ENCODE measurements at regions not wholly inside any gene's neighbourhood (a gene's known extent, or its start where the extent isn't known, plus 50 kb on each side); places are given as distances from the start of the nearest gene placed in this dataset.
"Not testable (repeated sequence)": the region's sequence is repeated elsewhere in the genome, so short reads cannot be mapped to it uniquely, and the experiment has no call there.

DNA sequence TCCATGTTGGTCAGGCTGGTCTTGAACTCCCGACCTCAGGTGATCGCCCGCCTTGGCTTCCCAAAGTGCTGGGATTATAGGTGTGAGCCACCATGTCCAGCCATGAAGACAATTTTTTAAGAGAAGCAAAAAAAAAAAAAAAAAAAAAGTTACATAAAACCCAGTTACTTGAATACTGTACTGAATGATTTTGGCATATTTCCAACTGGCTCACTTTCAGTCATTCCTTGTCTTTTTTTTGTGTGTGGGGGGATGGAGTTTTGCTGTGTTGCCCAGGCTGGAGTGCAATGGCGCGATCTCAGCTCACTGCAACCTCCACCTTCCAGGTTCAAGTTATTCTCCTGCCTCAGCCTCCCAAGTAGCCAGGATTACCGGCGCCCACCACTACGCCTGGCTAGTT, 345.5 kb downstream of the SOX4 start:
- not testable (repeated sequence) for DNase-seq; H3K27me3 ChIP-seq (ENCODE audit: control insufficient read depth, insufficient read depth, low read length); H3K36me3 ChIP-seq (replicated peaks; ENCODE audit: control insufficient read depth, insufficient read depth, low read length); H3K4me3 ChIP-seq (ENCODE audit: insufficient read depth, low read depth, low read length)

DNA sequence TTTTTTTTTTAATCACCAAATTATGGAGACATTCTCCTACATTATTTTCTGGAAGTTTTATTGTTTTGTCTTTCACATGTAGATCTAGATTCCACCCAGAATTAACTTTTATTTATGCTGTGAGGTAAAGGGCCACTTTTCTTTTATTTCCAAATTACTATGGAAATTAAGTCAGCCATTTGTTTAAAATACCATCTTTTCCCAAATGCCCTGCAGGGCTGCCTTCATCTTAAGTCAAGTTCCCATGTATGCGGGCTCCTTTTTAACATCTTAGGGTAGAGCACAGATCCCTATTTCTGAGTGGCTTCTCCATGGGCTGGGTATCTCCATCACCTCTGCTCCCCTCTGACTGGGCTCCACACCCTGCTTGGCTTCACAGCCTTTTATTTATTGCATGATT, 348.4 kb downstream of the SOX4 start:
- no peak overlapping the region for H3K4me3 ChIP-seq (ENCODE audit: insufficient read depth, low read depth, low read length)
- no peak for DNase-seq
- no peaks in the 10 kb centered on the region for H3K27me3 ChIP-seq (ENCODE audit: control insufficient read depth, insufficient read depth, low read length)
- no peaks in the 10 kb centered on the region for H3K36me3 ChIP-seq (replicated peaks; ENCODE audit: control insufficient read depth, insufficient read depth, low read length)

DNA sequence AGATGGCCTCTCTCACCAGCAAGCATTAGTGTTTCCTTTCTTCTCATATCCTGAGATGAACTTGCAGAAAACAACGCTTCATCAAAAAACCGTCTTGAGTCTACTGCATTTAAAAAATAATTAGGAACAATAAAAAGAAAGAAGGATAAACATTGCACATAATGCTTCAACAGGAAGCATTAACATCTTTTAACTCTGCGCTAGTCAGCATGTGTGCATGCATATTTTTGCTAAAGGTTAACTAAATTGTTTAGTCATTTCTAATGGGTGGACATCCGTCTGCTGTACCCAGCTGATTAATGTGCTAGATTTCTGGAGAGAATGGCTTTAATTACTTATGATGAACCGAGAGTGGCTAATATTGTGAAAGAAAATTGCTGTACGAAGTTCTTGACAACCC, 349.3 kb downstream of the SOX4 start:
- Histone ChIP-seq H3K4me3 (ENCODE audit: insufficient read depth, low read depth, low read length) (no peak overlapping the region), H3K36me3 (replicated peaks; ENCODE audit: control insufficient read depth, insufficient read depth, low read length) (no peaks in the 10 kb centered on the region), H3K27me3 (ENCODE audit: control insufficient read depth, insufficient read depth, low read length) (no peaks in the 10 kb centered on the region)
- DNase-seq = no peak

DNA sequence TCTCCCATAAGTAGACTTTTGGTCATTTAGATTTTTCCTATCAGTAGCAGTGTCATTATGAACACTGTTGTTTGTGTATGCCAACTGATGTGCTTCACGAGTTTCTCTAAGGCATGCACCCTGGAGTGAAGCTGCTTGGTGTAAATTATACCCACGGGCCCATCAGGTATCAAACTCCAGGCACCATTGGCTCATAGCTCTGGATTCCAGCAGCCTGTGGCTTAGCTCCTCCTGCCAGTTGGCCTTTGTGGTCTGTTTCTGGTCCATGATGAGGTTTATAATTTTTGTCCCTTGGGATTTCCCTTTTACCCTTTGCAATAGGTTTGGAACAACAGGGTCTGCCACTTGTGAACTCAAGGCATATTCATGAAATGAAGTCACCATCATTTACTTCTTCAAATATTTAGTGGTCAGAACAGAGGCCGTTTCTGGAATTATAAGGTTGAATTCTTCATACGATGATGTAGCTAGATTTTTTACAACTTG, 350.5 kb downstream of the PRL start:
- DNase-seq = no peak
- H3K4me3 ChIP-seq (ENCODE audit: insufficient read depth, low read depth, low read length) = no peak overlapping the region

DNA sequence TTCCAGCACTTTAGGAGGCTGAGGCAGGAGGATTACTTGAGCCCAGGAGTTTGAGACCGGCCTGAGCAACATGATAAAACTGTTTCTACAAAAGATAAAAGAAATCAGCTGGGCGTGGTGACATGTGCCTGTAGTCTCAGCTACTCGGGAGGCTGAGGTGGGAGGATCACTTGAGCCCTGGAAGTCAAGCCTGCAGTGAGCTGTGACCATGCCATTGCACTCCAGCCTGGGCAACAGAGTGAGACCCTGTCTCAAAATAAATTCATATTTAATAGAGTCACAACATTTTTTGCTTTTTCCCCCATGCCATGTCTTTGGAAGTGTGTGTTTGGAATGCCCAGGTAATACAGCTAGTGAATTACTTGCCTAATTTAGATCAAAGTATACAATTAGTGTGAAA, 349.6 kb downstream of the PRL start:
- not testable (repeated sequence) for H3K27me3 ChIP-seq (ENCODE audit: control insufficient read depth, insufficient read depth, low read length); H3K4me3 ChIP-seq (ENCODE audit: insufficient read depth, low read depth, low read length); H3K36me3 ChIP-seq (replicated peaks; ENCODE audit: control insufficient read depth, insufficient read depth, low read length); DNase-seq

More for the DNA sequence above, 350.5 kb downstream of the PRL start:
- Histone ChIP-seq H3K36me3 (replicated peaks; ENCODE audit: control insufficient read depth, insufficient read depth, low read length) (no peaks in the 10 kb centered on the region), H3K27me3 (ENCODE audit: control insufficient read depth, insufficient read depth, low read length) (no peaks in the 10 kb centered on the region)

DNA sequence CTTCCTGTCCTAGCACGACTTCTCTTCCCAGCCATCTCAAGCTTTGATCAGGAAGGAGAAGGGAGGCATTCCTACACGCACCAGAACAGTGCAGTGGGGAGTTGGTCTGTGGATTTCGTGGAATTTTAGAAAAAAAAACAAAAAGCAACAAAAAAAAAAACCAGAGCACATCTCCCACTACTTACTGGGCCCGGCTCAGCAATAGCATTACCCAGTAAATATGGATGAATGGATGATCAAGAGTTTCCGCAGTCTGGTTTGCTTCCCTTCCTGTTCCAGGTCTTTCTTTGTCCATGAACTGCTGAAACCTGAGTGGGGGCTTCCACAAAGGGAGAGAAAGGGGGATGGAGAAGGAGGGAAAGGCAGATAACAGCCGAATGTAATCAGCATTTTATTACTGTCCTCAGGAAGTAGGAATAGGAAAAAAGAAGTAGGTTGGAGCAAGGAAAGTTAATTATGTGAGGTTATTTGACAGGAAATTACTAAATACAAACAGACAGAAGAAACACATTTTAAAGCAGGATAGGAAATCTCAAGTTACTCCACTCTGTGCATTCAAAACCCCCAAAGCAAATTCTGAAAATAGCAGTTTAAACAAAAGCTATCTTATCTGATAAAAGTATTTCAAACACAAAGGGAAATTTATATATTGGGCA, 349.0 kb downstream of the PRL start:
- Histone ChIP-seq H3K36me3 (replicated peaks; ENCODE audit: control insufficient read depth, insufficient read depth, low read length) (no peaks in the 10 kb centered on the region), H3K4me3 (ENCODE audit: insufficient read depth, low read depth, low read length) (no peak overlapping the region), H3K27me3 (ENCODE audit: control insufficient read depth, insufficient read depth, low read length) (no peaks in the 10 kb centered on the region)
- no peak for DNase-seq

DNA sequence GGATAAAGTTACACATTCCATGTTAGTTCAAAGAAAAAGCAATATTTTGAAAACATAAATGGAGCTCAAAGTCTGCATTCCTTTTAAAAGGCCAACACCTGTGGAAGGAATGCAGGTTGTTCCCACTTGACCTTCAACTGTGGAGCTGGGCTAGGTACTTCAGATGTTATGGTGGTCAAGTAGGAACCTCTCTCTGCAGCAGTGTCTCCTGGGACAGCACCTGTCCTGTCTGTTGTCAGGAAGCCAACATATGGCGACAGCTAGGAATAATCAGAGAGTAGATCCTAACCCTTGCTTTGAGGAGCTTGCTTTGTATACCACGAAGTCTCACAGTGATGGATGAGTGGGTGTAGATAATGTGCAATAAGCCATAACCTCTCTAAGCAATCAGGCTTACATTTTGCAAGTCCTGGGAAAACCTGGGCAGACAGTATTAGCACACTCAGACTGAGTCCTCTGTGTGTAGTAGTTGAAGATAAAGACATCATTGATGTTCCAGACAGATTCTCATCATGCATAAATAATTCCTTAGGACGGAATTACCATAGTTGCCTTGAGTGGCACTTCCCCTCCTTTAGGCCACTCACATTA, 347.5 kb downstream of the PRL start:
- no peak for DNase-seq
- no peaks in the 10 kb centered on the region for H3K27me3 ChIP-seq (ENCODE audit: control insufficient read depth, insufficient read depth, low read length)
- no peak overlapping the region for H3K4me3 ChIP-seq (ENCODE audit: insufficient read depth, low read depth, low read length)
- no peaks in the 10 kb centered on the region for H3K36me3 ChIP-seq (replicated peaks; ENCODE audit: control insufficient read depth, insufficient read depth, low read length)

DNA sequence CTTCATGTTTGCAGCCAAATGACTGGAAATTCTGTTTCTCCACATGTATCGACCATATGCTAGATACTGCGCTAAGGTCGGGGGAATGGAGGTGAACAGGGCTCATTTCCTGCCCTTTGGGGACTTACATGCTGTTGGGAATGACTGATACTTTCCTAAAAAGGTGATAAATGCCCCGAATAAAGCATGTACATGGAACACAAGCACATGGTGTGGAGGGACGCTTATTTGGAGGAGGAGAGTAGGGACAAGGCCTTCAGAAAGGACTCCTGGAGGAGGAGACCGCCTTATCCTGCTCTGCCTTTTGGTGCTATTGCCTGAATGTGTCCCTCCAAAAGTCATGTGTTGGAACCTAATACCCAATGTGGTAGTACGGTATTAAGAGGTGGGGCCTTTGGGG, 344.5 kb downstream of the PRL start:
- H3K27me3 ChIP-seq (ENCODE audit: control insufficient read depth, insufficient read depth, low read length) = no peaks in the 10 kb centered on the region
- no peak for DNase-seq
- H3K4me3 ChIP-seq (ENCODE audit: insufficient read depth, low read depth, low read length) = no peak overlapping the region
- H3K36me3 ChIP-seq (replicated peaks; ENCODE audit: control insufficient read depth, insufficient read depth, low read length) = no peaks in the 10 kb centered on the region

DNA sequence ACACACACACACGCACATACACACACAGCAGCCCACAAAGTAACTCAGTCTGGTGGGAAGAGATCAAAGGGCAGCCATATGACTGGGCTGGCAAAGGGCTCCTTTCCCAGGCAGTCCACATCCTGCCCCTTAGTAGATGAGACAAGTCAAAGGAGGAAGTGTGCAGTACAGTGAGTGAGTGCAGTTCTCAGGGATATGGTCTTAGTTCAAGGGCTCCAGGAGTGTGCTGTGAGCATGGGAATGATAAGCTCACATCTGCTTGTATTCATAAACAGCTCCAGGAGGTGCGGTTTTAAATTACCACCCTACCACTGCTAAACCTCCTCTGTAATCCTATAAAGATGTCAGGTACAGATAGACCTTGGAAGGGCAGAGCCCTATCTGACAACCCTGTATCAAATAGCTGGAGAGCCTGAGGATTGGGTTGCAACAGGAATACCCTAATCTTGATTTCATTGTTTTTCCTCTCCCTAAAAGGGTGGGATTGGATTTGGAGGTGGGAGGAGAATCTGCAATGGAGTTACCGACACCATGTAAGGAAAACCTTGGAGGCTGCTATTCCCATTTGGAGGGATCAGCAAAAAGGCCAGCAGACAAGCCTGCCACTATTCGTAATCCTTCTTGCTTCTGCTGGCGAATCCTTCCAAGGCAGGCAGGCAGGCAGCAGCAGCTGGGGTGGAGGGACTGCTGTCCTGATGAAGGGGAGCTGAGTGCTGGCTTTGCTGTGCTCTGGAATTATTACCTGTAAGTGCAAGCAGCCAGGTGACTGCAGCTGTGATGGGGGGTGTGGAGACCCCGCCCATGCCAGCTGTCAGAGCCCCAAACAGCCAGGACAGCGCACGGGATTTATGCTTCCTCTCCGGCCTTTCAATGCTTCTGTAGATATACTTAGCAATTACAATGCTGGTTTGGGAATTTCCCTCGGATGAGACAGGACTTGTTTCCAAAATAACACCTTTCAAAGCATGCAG, 342.7 kb downstream of the PRL start:
- Histone ChIP-seq H3K4me3 (ENCODE audit: insufficient read depth, low read depth, low read length) (no peak overlapping the region), H3K27me3 (ENCODE audit: control insufficient read depth, insufficient read depth, low read length) (no peaks in the 10 kb centered on the region), H3K36me3 (replicated peaks; ENCODE audit: control insufficient read depth, insufficient read depth, low read length) (no peaks in the 10 kb centered on the region)
- DNase-seq = no peak

DNA sequence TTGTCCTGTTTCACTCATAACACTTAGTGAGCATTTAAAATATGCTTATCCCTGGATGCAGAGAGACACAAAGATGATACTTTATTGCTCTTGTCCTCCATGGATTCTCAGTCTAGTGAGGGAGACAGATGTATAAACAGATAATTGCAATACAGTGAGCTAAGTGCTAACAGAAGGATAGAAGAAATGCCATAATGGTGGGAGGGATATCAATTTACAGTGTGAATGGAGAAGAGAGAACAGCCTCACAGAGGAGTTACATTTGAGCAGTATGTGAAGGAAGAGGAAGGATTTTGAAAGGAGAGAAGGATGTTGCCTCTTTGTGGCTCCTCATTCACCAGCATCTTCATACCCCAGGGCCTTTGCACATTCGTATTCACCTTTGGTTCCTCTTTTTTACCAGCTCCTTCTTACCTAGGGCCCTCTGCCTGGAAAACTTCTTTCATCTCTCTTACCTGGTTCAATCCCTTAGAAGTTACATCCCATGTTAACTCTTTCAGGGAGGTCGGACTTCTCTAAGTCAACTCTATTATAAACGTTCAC, 341.7 kb downstream of the PRL start:
- no peaks in the 10 kb centered on the region for H3K27me3 ChIP-seq (ENCODE audit: control insufficient read depth, insufficient read depth, low read length)
- no peak overlapping the region for H3K4me3 ChIP-seq (ENCODE audit: insufficient read depth, low read depth, low read length)
- H3K36me3 ChIP-seq (replicated peaks; ENCODE audit: control insufficient read depth, insufficient read depth, low read length) = no peaks in the 10 kb centered on the region
- no peak for DNase-seq

DNA sequence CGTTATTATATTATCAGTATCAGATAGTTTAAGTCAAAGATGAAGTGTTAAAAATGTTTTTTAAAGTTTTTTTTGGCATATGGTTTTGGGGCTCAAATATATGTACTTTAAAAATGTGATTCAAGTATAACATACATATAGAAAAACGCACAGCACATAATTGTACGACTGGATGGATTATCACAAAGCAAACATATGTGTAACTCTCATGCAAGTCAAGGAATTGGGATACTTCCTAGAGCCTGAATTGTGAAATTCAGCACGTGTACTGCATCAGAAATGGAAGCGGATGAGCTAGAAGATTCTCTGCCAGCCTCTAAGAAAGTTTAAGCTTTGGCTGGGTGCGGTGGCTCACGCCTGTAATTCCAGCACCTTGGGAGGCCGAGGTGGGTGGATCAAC, 340.9 kb downstream of the PRL start:
- H3K36me3 ChIP-seq (replicated peaks; ENCODE audit: control insufficient read depth, insufficient read depth, low read length) = no peaks in the 10 kb centered on the region
- DNase-seq = no peak
- no peak overlapping the region for H3K4me3 ChIP-seq (ENCODE audit: insufficient read depth, low read depth, low read length)
- H3K27me3 ChIP-seq (ENCODE audit: control insufficient read depth, insufficient read depth, low read length) = no peaks in the 10 kb centered on the region

DNA sequence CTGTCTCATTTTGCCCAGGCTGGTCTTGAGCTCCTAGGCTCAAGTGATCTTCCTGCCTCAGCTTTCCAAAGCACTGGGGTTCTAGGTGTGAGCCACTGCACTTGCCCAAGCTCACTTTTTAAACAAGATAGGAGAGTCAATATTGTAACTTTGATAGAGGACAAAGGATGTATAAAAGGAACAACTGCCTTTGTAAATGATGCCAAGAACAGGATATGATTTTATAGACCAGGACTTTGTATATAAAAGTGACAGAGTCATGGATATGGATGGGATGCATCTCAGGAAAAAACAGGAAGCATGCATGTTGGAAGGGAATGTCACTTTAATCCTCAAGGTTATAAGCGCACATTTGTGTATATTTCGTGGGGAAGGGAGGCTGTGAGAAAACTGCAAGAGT, 338.4 kb downstream of the PRL start:
- Histone ChIP-seq H3K36me3 (replicated peaks; ENCODE audit: control insufficient read depth, insufficient read depth, low read length) (no peaks in the 10 kb centered on the region), H3K27me3 (ENCODE audit: control insufficient read depth, insufficient read depth, low read length) (no peaks in the 10 kb centered on the region), H3K4me3 (ENCODE audit: insufficient read depth, low read depth, low read length) (no peak overlapping the region)
- no peak for DNase-seq

DNA sequence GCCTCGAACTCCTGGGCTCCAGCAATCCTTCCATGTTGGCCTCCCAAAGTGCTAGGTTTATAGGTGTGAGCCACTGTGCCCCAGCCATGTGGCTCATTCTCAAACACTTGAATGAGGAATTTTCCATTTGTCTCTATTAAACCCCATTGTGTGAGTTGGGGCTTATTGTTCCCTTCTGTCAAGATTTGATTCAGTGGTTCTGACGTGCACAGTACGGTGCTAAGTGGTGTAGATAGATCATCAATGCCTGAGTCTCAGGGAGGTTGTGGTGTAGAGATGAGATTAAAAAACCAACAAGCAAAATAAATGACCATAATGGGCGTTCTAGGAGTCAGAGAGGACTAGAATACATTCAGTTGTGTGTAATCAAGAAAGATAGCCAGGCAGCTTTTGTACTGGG, 335.6 kb downstream of the PRL start:
- H3K36me3 ChIP-seq (replicated peaks; ENCODE audit: control insufficient read depth, insufficient read depth, low read length) = no peaks in the 10 kb centered on the region
- no peak for DNase-seq
- no peak overlapping the region for H3K4me3 ChIP-seq (ENCODE audit: insufficient read depth, low read depth, low read length)
- no peaks in the 10 kb centered on the region for H3K27me3 ChIP-seq (ENCODE audit: control insufficient read depth, insufficient read depth, low read length)

DNA sequence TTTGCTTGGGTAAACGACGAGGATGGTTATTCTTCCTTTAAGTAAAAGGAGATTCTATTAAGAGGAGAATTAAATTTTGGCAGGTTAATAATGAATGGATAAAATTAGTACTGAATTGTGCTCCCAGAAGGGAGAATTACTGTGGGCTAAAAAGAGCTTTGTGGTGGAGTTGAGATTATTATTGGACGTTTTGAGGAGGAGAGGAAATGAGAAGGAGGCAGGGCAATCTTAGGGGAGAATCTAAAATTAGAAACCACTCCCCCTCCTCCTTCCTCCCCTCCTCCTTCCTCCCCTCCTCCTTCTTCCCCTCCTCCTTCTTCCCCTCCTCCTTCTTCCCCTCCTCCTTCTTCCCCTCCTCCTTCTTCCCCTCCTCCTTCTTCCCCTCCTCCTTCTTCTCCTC, 331.8 kb downstream of the PRL start:
- DNase-seq = no peak
- Histone ChIP-seq H3K27me3 (ENCODE audit: control insufficient read depth, insufficient read depth, low read length) (no peaks in the 10 kb centered on the region), H3K4me3 (ENCODE audit: insufficient read depth, low read depth, low read length) (no peak overlapping the region), H3K36me3 (replicated peaks; ENCODE audit: control insufficient read depth, insufficient read depth, low read length) (no peaks in the 10 kb centered on the region)
